Progenitor cell of endocrine pancreas (in vitro differentiated cells): ENCODE measurements at regions not wholly inside any gene's neighbourhood (a gene's known extent, or its start where the extent isn't known, plus 50 kb on each side); places are given as distances from the start of the nearest gene placed in this dataset.
A peak's percentile ranks its signal among the peaks of the same experiment; 100 is the strongest.

ENCODE experiments used
- DNase-seq: peaks from one replicate; pipeline ENCODE4 v3.0.0; 2021; ENCODE audit warnings: low spot score; ENCODE audit not compliant: unreplicated experiment
- H3K27ac Mint-ChIP-seq: 2 replicates; pipeline ENCODE4 v1.8.0; 2021; ENCODE audit warnings: mild to moderate bottlenecking, moderate library complexity, mixed read lengths
- H3K27me3 Mint-ChIP-seq: 2 replicates; pipeline ENCODE4 v1.8.0; 2021; ENCODE audit warnings: mixed read lengths
- H3K36me3 Mint-ChIP-seq: 2 replicates; pipeline ENCODE4 v1.8.0; 2022; ENCODE audit warnings: mixed read lengths; ENCODE audit not compliant: insufficient read depth
- H3K4me1 Mint-ChIP-seq: 2 replicates; pipeline ENCODE4 v1.8.0; 2021; ENCODE audit warnings: low read depth, mixed read lengths
- H3K4me3 Mint-ChIP-seq: 2 replicates; pipeline ENCODE4 v1.8.0; 2021; ENCODE audit warnings: low read depth, mild to moderate bottlenecking, moderate library complexity, mixed read lengths
- H3K9me3 Mint-ChIP-seq: 2 replicates; pipeline ENCODE4 v1.8.0; 2021; ENCODE audit warnings: low read depth, mixed read lengths
- CTCF ChIP-seq: fragments of 200-600 bp; sonication (generic); IDR thresholded peaks from one replicate; pipeline ENCODE4 v1.5.0; 2021; ENCODE audit warnings: antibody characterized with exemption, mild to moderate bottlenecking; ENCODE audit not compliant: unreplicated experiment

DNA sequence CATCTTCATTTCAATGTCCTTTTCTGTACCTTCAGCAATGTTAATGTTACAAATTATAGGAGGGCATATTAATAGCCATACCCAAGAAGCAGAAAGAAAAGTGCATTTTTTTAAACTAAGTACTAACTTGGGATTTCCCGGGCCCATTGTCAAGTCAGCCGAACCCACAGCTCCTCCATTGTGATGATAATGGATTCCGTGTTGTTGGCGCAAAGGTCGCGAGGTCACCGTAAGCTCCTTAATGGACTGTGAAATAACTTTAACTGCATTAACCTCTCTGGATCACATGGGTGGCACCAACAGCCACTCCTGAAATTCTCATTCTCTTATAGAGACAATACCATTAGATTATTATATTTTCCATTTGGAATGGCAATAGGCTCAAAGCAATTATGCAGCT lies 250.6 kb upstream of the RRP15 start:
- H3K4me3 Mint-ChIP-seq: no peak overlapping the region
- no peak for DNase-seq

GRCh38 chr1:218048828-218049420 lies 236.2 kb upstream of the RRP15 start:
- H3K4me3 Mint-ChIP-seq: no peak overlapping the region
- H3K27ac Mint-ChIP-seq: no peak overlapping the region
- DNase-seq: no peak
- no peak for TF ChIP-seq CTCF
- no peaks in the 10 kb centered on the region for H3K9me3 Mint-ChIP-seq
- H3K4me1 Mint-ChIP-seq: peaks cover 10% of the 10 kb centered on the region
- no peaks in the 10 kb centered on the region for H3K36me3 Mint-ChIP-seq
- no peaks in the 10 kb centered on the region for H3K27me3 Mint-ChIP-seq

More for the DNA sequence above, 250.6 kb upstream of the RRP15 start:
- Mint-ChIP-seq H3K4me1 (peaks cover 13% of the 10 kb centered on the region), H3K36me3 (no peaks in the 10 kb centered on the region), H3K27me3 (no peaks in the 10 kb centered on the region), H3K27ac (no peak overlapping the region), H3K9me3 (no peaks in the 10 kb centered on the region)
- no peak for TF ChIP-seq CTCF

DNA sequence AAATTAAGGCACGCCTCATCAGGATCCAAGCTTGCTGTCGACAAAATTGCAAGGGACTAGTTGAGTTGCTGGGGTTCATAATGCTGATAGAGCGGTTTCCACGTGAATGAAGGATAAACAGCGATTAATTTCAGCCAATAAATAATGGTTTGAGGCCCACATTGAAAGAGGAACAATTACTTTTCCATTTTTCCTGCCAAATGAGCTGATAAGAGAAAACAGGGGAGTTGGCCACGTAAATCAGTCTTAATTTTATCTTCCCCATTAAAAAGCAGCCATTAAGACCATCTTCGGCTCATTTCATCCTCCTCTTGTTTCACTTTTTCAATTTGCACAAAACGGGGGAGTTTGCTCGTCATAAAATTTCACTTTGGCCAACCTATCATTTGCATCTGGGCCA lies 235.5 kb upstream of the RRP15 start:
- no peak for DNase-seq
- H3K4me3 Mint-ChIP-seq: no peak overlapping the region
- no peaks in the 10 kb centered on the region for H3K9me3 Mint-ChIP-seq
- H3K36me3 Mint-ChIP-seq: no peaks in the 10 kb centered on the region
- no peaks in the 10 kb centered on the region for H3K27me3 Mint-ChIP-seq
- TF ChIP-seq CTCF: no peak
- peaks cover 9% of the 10 kb centered on the region for H3K4me1 Mint-ChIP-seq
- no peak overlapping the region for H3K27ac Mint-ChIP-seq

- DNase-seq: no peak
- Mint-ChIP-seq H3K9me3 (no peaks in the 10 kb centered on the region), H3K4me1 (no peaks in the 10 kb centered on the region), H3K27me3 (no peaks in the 10 kb centered on the region), H3K4me3 (no peak overlapping the region), H3K36me3 (no peaks in the 10 kb centered on the region), H3K27ac (no peak overlapping the region)
- no peak for TF ChIP-seq CTCF
Measured at GRCh38 chr1:218058730-218059129, 226.4 kb upstream of the RRP15 start.

DNA sequence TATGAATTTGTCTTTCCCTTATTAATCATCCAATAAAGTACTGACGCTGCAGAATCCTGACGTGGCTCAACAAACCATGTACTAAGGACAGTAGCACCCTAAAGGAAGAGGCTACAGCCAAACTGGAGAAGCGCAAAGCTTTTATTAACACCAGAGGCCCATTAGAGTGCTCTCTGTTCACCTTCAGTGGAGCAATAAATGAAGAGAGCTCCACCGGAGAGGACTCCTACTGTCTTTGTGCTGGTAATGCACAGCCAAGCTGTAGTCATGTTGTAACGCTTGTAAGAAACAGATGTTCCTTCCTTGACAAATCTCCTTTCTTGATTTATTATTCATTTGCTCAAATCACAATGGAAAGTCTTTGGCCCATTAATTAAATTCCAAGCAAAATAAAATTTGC lies 220.7 kb upstream of the RRP15 start:
- H3K4me3 Mint-ChIP-seq: no peak overlapping the region
- H3K36me3 Mint-ChIP-seq: no peaks in the 10 kb centered on the region
- no peak for DNase-seq
- H3K9me3 Mint-ChIP-seq: peaks cover 2% of the 10 kb centered on the region
- H3K27ac Mint-ChIP-seq: peak overlapping the region; percentile 31
- TF ChIP-seq CTCF: no peak
- H3K27me3 Mint-ChIP-seq: no peaks in the 10 kb centered on the region
- peaks cover 4% of the 10 kb centered on the region for H3K4me1 Mint-ChIP-seq
